BE2C (cell line): ENCODE measurements at regions not wholly inside any gene's neighbourhood (a gene's known extent, or its start where the extent isn't known, plus 50 kb on each side); places are given as distances from the start of the nearest gene placed in this dataset.
A peak's percentile ranks its signal among the peaks of the same experiment; 100 is the strongest.

Source experiments
- DNase-seq: peaks from one replicate; pipeline ENCODE4 v3.0.0-alpha.2; 2020
- H3K27me3 ChIP-seq: fragments of 250-450 bp; sonication (Bioruptor Pico); 2 replicates; pipeline ENCODE4 v1.5.1; 2020; ENCODE audit warnings: mild to moderate bottlenecking
- H3K36me3 ChIP-seq: fragments of 250-450 bp; sonication (Bioruptor Pico); 2 replicates; pipeline ENCODE4 v1.5.1; 2020; ENCODE audit warnings: mild to moderate bottlenecking
- H3K4me1 ChIP-seq: fragments of 250-450 bp; sonication (Bioruptor Pico); 2 replicates; pipeline ENCODE4 v1.5.1; 2020
- H3K4me3 ChIP-seq: 2 replicates; pipeline ENCODE4 v1.5.1; 2011; ENCODE audit warnings: low read depth, low read length
- H3K9me3 ChIP-seq: fragments of 250-450 bp; sonication (Bioruptor Pico); 2 replicates; pipeline ENCODE4 v1.5.1; 2020
- TF ChIP-seq, protein P1 (sequence below): IDR thresholded peaks from 2 replicates; pipeline ENCODE4 v1.5.1; 2012; ENCODE audit warnings: mild to moderate bottlenecking, low read depth, low read length

DNA sequence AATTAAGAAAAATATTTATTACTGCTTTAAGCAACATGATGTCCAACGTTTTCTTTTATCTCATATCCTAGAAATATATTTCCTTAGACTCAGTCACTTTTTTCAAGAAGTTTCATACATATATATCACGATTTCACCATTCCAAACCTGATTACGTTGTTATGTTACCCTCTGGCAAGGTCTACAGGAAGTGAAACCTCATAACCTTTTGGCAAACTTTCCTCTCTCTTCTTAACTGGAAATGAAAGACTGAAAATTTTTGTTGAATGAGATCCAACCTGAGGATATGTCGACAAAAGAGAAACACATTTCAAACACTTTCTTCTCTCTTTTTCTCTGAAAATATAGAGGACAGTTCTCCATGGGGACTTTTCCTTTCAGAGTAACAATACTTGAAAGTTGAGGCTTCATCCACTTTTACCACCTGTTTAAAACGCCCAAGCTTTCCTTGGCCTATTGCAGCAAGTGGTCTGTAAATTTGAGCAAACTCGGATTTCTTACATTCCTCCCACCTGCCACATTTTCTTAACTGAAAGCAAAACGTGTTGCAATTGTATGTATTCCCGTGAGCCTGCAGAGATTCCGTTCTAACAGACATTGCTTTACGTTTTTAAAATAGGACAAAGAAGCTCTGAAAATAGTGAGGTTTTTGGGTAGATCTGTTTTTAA lies 298.1 kb downstream of the CETN3 start:
- Histone ChIP-seq H3K36me3 (no peaks in the 10 kb centered on the region), H3K27me3 (no peaks in the 10 kb centered on the region), H3K4me3 (no peak overlapping the region), H3K9me3 (no peaks in the 10 kb centered on the region), H3K4me1 (no peaks in the 10 kb centered on the region)
- TF ChIP-seq, protein P1, sequence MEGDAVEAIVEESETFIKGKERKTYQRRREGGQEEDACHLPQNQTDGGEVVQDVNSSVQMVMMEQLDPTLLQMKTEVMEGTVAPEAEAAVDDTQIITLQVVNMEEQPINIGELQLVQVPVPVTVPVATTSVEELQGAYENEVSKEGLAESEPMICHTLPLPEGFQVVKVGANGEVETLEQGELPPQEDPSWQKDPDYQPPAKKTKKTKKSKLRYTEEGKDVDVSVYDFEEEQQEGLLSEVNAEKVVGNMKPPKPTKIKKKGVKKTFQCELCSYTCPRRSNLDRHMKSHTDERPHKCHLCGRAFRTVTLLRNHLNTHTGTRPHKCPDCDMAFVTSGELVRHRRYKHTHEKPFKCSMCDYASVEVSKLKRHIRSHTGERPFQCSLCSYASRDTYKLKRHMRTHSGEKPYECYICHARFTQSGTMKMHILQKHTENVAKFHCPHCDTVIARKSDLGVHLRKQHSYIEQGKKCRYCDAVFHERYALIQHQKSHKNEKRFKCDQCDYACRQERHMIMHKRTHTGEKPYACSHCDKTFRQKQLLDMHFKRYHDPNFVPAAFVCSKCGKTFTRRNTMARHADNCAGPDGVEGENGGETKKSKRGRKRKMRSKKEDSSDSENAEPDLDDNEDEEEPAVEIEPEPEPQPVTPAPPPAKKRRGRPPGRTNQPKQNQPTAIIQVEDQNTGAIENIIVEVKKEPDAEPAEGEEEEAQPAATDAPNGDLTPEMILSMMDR: no peak
- no peak for DNase-seq

DNA sequence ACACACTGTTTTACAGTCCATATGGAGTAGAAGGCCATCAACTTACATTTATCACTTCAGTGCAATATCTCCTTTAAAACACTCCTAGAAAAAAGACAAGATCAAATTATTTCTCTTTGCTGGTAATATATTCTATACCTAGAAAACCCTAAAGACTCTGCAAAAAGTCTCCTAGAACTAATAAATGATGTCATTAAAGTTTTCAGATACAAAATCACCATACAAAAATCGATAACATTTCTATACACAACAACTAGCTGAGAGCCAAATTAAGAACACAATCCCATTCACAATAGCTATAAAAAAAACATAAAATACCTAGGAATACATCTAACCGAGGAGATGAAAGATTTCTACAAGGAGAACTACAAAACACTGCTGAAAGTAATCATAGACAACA lies 300.3 kb downstream of the CETN3 start:
- H3K36me3 ChIP-seq: no peaks in the 10 kb centered on the region
- no peak for DNase-seq
- H3K9me3 ChIP-seq: no peaks in the 10 kb centered on the region; the same call in 1 of the 2 replicates
- no peak overlapping the region for H3K4me3 ChIP-seq
- TF ChIP-seq, protein P1: no peak
- no peaks in the 10 kb centered on the region for H3K4me1 ChIP-seq
- no peaks in the 10 kb centered on the region for H3K27me3 ChIP-seq

DNA sequence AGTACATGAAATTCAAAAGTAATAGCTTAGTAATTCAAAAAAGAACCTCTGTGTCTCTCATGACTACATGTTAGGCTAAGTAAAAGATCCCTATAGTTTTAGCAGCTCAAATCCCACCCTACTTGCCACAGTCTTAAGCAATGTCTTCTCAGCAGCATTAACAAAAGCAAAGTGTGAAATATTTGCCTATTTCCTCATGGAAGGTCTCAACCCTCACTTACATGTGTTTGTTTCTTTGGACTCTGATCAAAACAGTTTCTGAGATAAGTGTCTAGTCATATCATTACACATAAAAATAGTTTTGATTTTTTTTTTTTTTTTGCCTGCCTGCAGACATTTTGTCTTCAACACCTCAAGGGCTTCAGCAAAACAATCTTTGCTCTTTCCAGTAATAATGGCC lies 310.5 kb downstream of the CETN3 start:
- TF ChIP-seq, protein P1: no peak
- Histone ChIP-seq H3K4me3 (no peak overlapping the region), H3K27me3 (peaks cover 4% of the 10 kb centered on the region), H3K4me1 (no peaks in the 10 kb centered on the region), H3K36me3 (no peaks in the 10 kb centered on the region), H3K9me3 (no peaks in the 10 kb centered on the region)
- DNase-seq: no peak

DNA sequence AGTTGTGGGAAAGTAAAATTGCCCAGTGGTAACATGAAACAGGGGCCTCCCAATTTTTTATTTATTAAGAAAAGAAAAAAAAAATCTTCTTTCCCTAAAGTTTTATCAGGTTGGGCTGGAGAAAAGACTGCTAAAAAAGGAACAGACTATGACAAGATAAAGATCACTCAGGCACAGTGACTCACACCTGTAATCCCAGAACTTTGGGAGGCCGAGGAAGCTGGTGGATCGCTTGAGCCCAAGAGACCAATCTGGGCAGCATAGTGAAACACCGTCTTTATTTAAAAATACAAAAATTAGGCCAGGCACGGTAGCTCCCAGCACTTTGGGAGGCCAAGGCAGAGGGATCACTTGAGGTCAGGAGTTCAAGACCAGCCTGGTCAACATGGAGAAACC lies 312.5 kb downstream of the CETN3 start:
- no peak for DNase-seq
- Histone ChIP-seq H3K36me3 (no peaks in the 10 kb centered on the region), H3K4me1 (no peaks in the 10 kb centered on the region), H3K27me3 (peaks cover 4% of the 10 kb centered on the region), H3K4me3 (no peak overlapping the region), H3K9me3 (no peaks in the 10 kb centered on the region)
- TF ChIP-seq, protein P1: no peak

DNA sequence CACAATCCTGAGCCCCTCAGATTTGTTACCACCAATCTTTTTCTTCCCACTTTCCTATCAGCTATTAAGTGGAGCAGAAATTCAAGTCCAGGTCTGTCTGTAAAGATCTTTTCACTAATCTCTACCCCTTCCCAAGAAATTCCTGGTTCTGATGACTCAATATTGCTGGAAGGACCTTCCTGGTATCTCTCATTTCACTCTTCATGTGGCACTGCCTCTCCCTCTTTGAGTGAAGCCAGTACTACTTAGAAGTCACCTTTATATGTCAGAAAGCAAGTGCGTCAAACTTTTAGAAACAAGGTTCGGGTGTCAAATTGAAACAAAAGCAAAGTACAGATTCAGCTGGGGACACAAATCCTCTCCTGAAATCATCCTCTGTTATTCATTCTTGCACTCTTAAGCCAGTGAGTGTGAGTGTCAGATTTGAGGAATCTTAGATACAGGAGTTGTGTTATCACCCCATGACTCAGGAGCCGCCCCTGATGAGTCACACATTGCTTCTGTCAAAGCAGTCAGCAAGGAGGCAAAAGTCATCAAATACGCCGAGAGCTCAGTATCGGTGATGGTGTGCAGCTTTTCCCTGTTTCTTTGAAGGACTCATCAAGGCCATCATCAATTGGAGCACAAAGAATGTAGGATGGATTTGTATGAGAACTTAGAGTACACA lies 313.0 kb downstream of the CETN3 start:
- no peaks in the 10 kb centered on the region for H3K36me3 ChIP-seq
- DNase-seq: peak; percentile 18
- no peaks in the 10 kb centered on the region for H3K4me1 ChIP-seq
- TF ChIP-seq, protein P1: no peak
- H3K27me3 ChIP-seq: peaks cover 4% of the 10 kb centered on the region
- no peak overlapping the region for H3K4me3 ChIP-seq
- no peaks in the 10 kb centered on the region for H3K9me3 ChIP-seq
